Fibroblast of mammary gland (primary cell): ENCODE measurements at regions not wholly inside any gene's neighbourhood (a gene's known extent, or its start where the extent isn't known, plus 50 kb on each side); places are given as distances from the start of the nearest gene placed in this dataset.

Experiments
- DNase-seq: peaks from one replicate; pipeline ENCODE4 v3.0.0-alpha.2; 2010; ENCODE audit warnings: low read depth
- H3K4me3 ChIP-seq: 2 replicates; pipeline ENCODE4 v1.5.1; 2011; ENCODE audit warnings: low read depth, mild to moderate bottlenecking, low read length, moderate library complexity; ENCODE audit not compliant: control insufficient read depth
- TF ChIP-seq, protein P1 (sequence below): conservative IDR thresholded peaks from 2 replicates; pipeline ENCODE4 v1.5.1; 2011; ENCODE audit warnings: low read depth, low read length, inconsistent platforms; ENCODE audit not compliant: control insufficient read depth, insufficient read depth

DNA sequence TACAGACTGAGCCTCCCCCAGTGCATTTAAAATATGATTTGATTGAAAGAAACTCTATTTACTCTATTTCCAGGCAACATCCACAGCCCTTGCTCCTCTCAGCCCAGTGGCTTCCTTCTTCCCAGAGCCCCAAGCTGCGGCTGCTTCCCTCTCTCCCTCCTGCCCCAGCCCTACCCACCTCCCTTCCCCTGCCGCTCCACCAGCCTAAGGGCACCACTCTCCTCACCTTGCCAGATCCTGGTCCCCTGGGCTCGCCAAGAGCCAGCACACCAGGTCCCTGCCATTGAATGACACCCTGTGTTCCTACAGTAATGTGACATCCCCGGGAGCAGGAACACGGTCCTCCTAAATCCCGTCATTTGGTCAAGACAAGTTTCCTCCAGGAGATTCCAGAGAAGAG lies 236.0 kb downstream of the RBFOX3 start:
- no peak for DNase-seq
- no peak overlapping the region for H3K4me3 ChIP-seq
- TF ChIP-seq, protein P1, sequence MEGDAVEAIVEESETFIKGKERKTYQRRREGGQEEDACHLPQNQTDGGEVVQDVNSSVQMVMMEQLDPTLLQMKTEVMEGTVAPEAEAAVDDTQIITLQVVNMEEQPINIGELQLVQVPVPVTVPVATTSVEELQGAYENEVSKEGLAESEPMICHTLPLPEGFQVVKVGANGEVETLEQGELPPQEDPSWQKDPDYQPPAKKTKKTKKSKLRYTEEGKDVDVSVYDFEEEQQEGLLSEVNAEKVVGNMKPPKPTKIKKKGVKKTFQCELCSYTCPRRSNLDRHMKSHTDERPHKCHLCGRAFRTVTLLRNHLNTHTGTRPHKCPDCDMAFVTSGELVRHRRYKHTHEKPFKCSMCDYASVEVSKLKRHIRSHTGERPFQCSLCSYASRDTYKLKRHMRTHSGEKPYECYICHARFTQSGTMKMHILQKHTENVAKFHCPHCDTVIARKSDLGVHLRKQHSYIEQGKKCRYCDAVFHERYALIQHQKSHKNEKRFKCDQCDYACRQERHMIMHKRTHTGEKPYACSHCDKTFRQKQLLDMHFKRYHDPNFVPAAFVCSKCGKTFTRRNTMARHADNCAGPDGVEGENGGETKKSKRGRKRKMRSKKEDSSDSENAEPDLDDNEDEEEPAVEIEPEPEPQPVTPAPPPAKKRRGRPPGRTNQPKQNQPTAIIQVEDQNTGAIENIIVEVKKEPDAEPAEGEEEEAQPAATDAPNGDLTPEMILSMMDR, result no peak

DNA sequence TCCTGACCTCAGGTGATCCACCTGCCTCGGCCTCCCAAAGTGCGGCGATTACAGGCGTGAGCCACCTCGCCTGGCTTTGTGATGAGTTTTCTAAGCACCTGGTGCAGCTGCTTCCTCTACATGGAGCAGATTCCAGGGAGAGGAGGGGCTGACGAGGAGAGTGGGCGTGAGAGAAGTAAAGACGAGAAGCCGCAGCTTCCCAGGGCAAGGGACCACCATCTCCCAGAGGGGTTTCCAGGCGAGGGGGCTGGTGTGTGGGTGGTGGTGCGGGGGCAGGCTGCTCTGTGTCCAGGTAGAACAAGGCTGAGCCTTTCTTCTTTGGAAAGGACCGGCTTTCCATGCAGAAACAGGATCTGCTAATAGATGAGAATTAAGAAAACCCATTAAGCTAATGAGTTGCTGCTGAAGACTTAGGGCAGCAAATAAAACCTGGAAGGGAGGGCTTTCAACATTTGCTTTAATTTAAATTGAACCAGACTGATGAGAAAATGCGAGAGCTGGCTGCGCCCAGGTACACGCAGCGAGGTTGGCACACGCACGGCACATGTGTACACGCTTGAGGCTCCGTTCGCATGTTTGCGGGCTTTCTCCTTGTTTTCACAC lies 236.7 kb downstream of the RBFOX3 start:
- TF ChIP-seq, protein P1, result no peak
- no peak for DNase-seq
- H3K4me3 ChIP-seq, result no peak overlapping the region

DNA sequence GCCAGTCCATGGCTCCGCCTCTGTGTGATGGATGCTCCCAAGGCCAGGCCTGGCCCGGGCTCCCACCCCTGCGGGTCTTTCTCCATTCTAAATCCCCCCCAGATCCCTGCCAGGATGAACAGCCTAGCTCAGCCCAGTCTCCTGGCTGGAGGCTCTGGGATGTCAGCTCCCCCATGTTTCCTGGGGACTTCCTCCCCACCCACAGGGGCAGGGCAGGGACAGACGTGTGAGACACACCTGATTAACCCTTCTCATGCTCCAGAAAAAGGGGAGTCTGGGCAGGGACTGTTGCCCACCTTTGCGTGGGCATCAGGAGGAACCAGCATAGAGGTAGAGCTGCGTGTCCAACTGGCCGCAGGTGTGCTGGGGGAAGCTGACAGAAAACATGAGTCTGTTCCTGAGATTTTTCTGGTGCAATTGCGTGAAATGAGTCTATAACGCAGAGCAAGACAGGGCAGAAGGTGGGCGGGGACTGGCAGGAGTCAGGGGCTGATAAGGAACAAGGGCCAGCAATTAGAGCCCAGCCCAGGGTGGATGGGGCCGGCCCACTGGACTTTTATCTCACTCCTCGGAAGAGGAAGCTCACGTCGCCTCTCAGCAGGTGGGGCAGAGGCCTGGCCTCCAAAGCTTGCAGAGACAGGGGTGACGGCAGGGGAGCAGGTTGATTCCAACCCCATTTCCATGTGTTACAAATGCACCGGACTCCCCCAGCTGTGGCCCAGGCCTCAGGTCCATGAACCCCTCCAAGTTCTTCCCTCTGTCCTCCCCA lies 238.2 kb downstream of the RBFOX3 start:
- TF ChIP-seq, protein P1, result no peak
- no peak overlapping the region for H3K4me3 ChIP-seq
- no peak for DNase-seq

DNA sequence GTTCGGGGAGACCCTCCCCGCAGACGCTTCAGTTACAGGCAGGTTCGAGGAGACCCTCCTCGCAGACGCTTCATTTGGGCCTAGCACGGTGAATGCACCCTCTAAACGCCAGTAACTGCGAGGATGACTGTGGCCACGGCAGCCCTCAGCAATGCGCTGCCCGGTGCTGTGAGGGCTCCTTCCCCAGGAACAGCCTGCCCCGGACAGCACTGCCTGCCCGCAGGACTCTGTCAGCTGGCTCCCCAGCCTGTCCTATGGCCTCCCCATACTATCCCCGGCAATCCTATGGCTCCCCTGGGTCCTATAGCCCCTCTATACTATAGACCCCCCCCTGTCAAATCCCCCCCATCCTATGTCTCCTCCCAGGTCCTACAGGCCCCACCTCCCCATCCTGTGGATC lies 238.9 kb downstream of the RBFOX3 start:
- no peak overlapping the region for H3K4me3 ChIP-seq
- TF ChIP-seq, protein P1, result no peak
- DNase-seq, result no peak

DNA sequence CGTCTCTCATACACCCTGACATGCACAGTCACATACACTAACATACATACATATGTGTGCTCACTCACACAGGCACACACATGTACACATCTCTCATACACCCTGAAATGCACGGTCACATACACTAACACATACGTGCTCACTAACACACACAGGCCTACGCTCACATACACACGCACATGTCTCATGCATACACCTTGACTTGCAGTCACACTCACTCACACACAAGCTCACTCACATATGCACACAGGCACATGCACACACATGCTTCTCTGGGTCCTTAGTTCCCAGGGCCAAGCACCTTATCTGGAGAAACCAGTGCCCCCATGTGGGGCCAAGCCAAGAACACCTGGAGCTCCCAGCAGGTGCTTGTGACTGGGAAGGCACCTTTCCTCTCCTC lies 240.3 kb downstream of the RBFOX3 start:
- H3K4me3 ChIP-seq, result no peak overlapping the region
- DNase-seq, result no peak
- TF ChIP-seq, protein P1, result no peak

DNA sequence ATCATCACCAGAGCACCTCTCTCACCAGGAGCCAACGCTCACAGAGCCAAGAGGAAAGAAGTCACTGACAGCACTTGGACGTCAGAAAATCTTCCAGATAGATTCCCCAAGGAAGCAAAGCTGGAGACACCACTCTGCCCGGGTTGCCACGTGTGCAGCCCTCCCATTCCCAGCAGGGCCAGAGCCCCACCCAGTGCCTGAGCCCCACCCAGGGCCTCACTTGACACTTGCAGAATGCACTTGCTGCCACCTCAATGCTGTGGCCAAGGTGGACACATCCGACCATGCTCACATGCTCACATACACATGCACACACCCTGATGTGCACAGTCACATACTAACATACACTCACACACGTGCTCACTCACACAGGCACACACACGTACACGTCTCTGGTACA lies 240.7 kb downstream of the RBFOX3 start:
- TF ChIP-seq, protein P1, result no peak
- no peak for DNase-seq
- H3K4me3 ChIP-seq, result no peak overlapping the region
